Astrocyte (in vitro differentiated cells and primary cell): ENCODE measurements at regions not wholly inside any gene's neighbourhood (a gene's known extent, or its start where the extent isn't known, plus 50 kb on each side); places are given as distances from the start of the nearest gene placed in this dataset.

Source experiments
- DNase-seq: peaks from one replicate; pipeline ENCODE4 v3.0.0-alpha.2; 2010; ENCODE audit warnings: low read depth
- FAIRE-seq: peaks from 2 replicates; lab custom pipeline; 2011; peaks lifted over from hg19 to GRCh38; lab: Jason Lieb, UNC
- H2AFZ ChIP-seq: 2 replicates; pipeline ENCODE4 v1.6.0; 2012; ENCODE audit warnings: low read depth, low read length, inconsistent platforms
- H3K27ac ChIP-seq: 2 replicates; pipeline ENCODE4 v1.5.1; 2011; ENCODE audit warnings: low read depth, low read length, inconsistent platforms
- H3K27me3 ChIP-seq: 2 replicates; pipeline ENCODE4 v1.6.0; 2011; ENCODE audit warnings: low read length, inconsistent platforms; ENCODE audit not compliant: insufficient read depth
- H3K36me3 ChIP-seq: 2 replicates; pipeline ENCODE4 v1.5.1; 2011; ENCODE audit warnings: low read length, inconsistent platforms; ENCODE audit not compliant: insufficient read depth
- H3K4me1 ChIP-seq: 2 replicates; pipeline ENCODE4 v1.5.1; 2011; ENCODE audit warnings: low read length, inconsistent platforms; ENCODE audit not compliant: insufficient read depth
- H3K4me2 ChIP-seq: 2 replicates; pipeline ENCODE4 v1.6.0; 2012; ENCODE audit warnings: low read length, inconsistent platforms
- H3K4me3 ChIP-seq: 2 replicates; pipeline ENCODE4 v1.5.1; 2011; ENCODE audit warnings: low read depth, mild to moderate bottlenecking, low read length, inconsistent platforms; ENCODE audit not compliant: insufficient read depth
- H3K79me2 ChIP-seq: 2 replicates; pipeline ENCODE4 v1.6.0; 2012; ENCODE audit warnings: mild to moderate bottlenecking, low read length, inconsistent platforms; ENCODE audit not compliant: insufficient read depth
- H3K9ac ChIP-seq: 2 replicates; pipeline ENCODE4 v1.6.0; 2012; ENCODE audit warnings: mild to moderate bottlenecking, low read length, inconsistent platforms
- H3K9me3 ChIP-seq: 2 replicates; pipeline ENCODE4 v1.5.1; 2012; ENCODE audit warnings: low read depth, mild to moderate bottlenecking, low read length, inconsistent platforms; ENCODE audit not compliant: insufficient read depth
- H4K20me1 ChIP-seq: 2 replicates; pipeline ENCODE4 v1.6.0; 2012; ENCODE audit warnings: low read length, inconsistent platforms; ENCODE audit not compliant: insufficient read depth
- H3K27ac Mint-ChIP-seq: one replicate; pipeline ENCODE4 v1.8.0; 2021; ENCODE audit warnings: mild to moderate bottlenecking, mixed read lengths; ENCODE audit not compliant: unreplicated experiment
- H3K27me3 Mint-ChIP-seq: one replicate; pipeline ENCODE4 v1.8.0; 2021; ENCODE audit warnings: low read depth, mixed read lengths; ENCODE audit not compliant: unreplicated experiment
- H3K36me3 Mint-ChIP-seq: one replicate; pipeline ENCODE4 v1.8.0; 2021; ENCODE audit warnings: low read depth, mixed read lengths; ENCODE audit not compliant: unreplicated experiment
- H3K4me1 Mint-ChIP-seq: one replicate; pipeline ENCODE4 v1.8.0; 2021; ENCODE audit warnings: low read depth, mixed read lengths; ENCODE audit not compliant: unreplicated experiment
- H3K4me3 Mint-ChIP-seq: one replicate; pipeline ENCODE4 v1.8.0; 2021; ENCODE audit warnings: mild to moderate bottlenecking, moderate library complexity, mixed read lengths; ENCODE audit not compliant: unreplicated experiment
- H3K9me3 Mint-ChIP-seq: one replicate; pipeline ENCODE4 v1.8.0; 2021; ENCODE audit warnings: mild to moderate bottlenecking, mixed read lengths; ENCODE audit not compliant: unreplicated experiment
- CTCF ChIP-seq: IDR thresholded peaks from 2 replicates; pipeline ENCODE4 v1.5.1; 2011; ENCODE audit warnings: low read depth, mild to moderate bottlenecking, inconsistent platforms, low read length, moderate library complexity; ENCODE audit not compliant: insufficient read depth
- EZH2 ChIP-seq: IDR thresholded peaks from 2 replicates; pipeline ENCODE4 v1.6.1; 2012; ENCODE audit warnings: mild to moderate bottlenecking, low read length, inconsistent platforms; ENCODE audit not compliant: insufficient read depth

GRCh38 chr3:101941318-101942040 is 92.2 kb downstream of the NFKBIZ start:
- Mint-ChIP-seq H3K4me3 (no peak overlapping the region), H3K9me3 (no peaks in the 10 kb centered on the region), H3K36me3 (no peaks in the 10 kb centered on the region), H3K27me3 (no peaks in the 10 kb centered on the region), H3K27ac (peak overlapping the region; percentile 23), H3K4me1 (peaks cover 19% of the 10 kb centered on the region)
- no peak overlapping the region for H2AFZ ChIP-seq
- H3K79me2 ChIP-seq: no peaks in the 10 kb centered on the region
- no peaks in the 10 kb centered on the region for H4K20me1 ChIP-seq
- TF ChIP-seq EZH2 (no peak), CTCF (no peak)
- peak; percentile 75 for DNase-seq
- H3K9ac ChIP-seq: no peak overlapping the region
- H3K36me3 ChIP-seq: no peaks in the 10 kb centered on the region
- H3K4me2 ChIP-seq: peak overlapping the region; percentile 18
- H3K4me1 ChIP-seq: peaks cover 46% of the 10 kb centered on the region
- H3K27ac ChIP-seq: peak overlapping the region; percentile 86
- peak; percentile 56 for FAIRE-seq
- no peaks in the 10 kb centered on the region for H3K27me3 ChIP-seq
- H3K4me3 ChIP-seq: no peak overlapping the region
- H3K9me3 ChIP-seq: no peaks in the 10 kb centered on the region

- no peaks in the 10 kb centered on the region for H3K79me2 ChIP-seq
- FAIRE-seq (no peak), DNase-seq (no peak)
- H3K4me1 ChIP-seq: peaks cover 40% of the 10 kb centered on the region
- H3K27ac ChIP-seq: no peak overlapping the region
- Mint-ChIP-seq H3K9me3 (no peaks in the 10 kb centered on the region), H3K27me3 (no peaks in the 10 kb centered on the region), H3K27ac (peak overlapping the region; percentile 3), H3K4me3 (no peak overlapping the region), H3K36me3 (no peaks in the 10 kb centered on the region), H3K4me1 (peaks cover 11% of the 10 kb centered on the region)
- no peak overlapping the region for H2AFZ ChIP-seq
- TF ChIP-seq EZH2 (no peak), CTCF (no peak)
- H3K9ac ChIP-seq: no peak overlapping the region
- H3K9me3 ChIP-seq: no peaks in the 10 kb centered on the region
- H3K36me3 ChIP-seq: no peaks in the 10 kb centered on the region
- no peaks in the 10 kb centered on the region for H4K20me1 ChIP-seq
- no peak overlapping the region for H3K4me3 ChIP-seq
- H3K27me3 ChIP-seq: no peaks in the 10 kb centered on the region
- H3K4me2 ChIP-seq: peak overlapping the region; percentile 9
These were observed 93.0 kb downstream of the NFKBIZ start for GRCh38 chr3:101942356-101942755.

- no peaks in the 10 kb centered on the region for H3K27me3 ChIP-seq
- no peaks in the 10 kb centered on the region for H3K79me2 ChIP-seq
- peaks cover 40% of the 10 kb centered on the region for H3K4me1 ChIP-seq
- H3K4me3 ChIP-seq: no peak overlapping the region
- Mint-ChIP-seq H3K27ac (no peak overlapping the region), H3K27me3 (no peaks in the 10 kb centered on the region), H3K9me3 (no peaks in the 10 kb centered on the region), H3K4me3 (no peak overlapping the region), H3K4me1 (peaks cover 11% of the 10 kb centered on the region), H3K36me3 (no peaks in the 10 kb centered on the region)
- TF ChIP-seq EZH2 (no peak), CTCF (no peak)
- H3K4me2 ChIP-seq: no peak overlapping the region
- H3K27ac ChIP-seq: no peak overlapping the region
- DNase-seq (no peak), FAIRE-seq (no peak)
- H3K9ac ChIP-seq: no peak overlapping the region
- no peak overlapping the region for H2AFZ ChIP-seq
- H4K20me1 ChIP-seq: no peaks in the 10 kb centered on the region
- no peaks in the 10 kb centered on the region for H3K9me3 ChIP-seq
- H3K36me3 ChIP-seq: no peaks in the 10 kb centered on the region
These were observed 93.7 kb downstream of the NFKBIZ start for GRCh38 chr3:101943029-101943428.
